Neutrophil (primary cell): ENCODE measurements at regions not wholly inside any gene's neighbourhood (a gene's known extent, or its start where the extent isn't known, plus 50 kb on each side); places are given as distances from the start of the nearest gene placed in this dataset.

Experiments used
- H3K27ac ChIP-seq: fragments of 200-600 bp; sonication (generic); 2 replicates; pipeline ENCODE4 v1.5.1; 2016; ENCODE audit warnings: mild to moderate bottlenecking, moderate library complexity
- H3K27me3 ChIP-seq: fragments of 200-600 bp; sonication (generic); 2 replicates; pipeline ENCODE4 v1.6.0; 2016; ENCODE audit warnings: mild to moderate bottlenecking
- H3K36me3 ChIP-seq: fragments of 200-600 bp; sonication (generic); 2 replicates; pipeline ENCODE4 v1.5.1; 2017
- H3K4me1 ChIP-seq, 2 experiments: fragments of 200-600 bp in 1 of 2; sonication (generic) in 1 of 2; 1 replicate in 1 of 2; 2 replicates in 1 of 2; pipeline versions ENCODE4 v1.5.1 to v1.6.1; 2013 to 2016; ENCODE audit warnings: low read depth in 1 of 2, low read length in 1 of 2, mild to moderate bottlenecking in 1 of 2, moderate library complexity in 1 of 2; ENCODE audit not compliant: control insufficient read depth in 1 of 2, insufficient read depth in 1 of 2
- H3K4me3 ChIP-seq, 2 experiments: fragments of 200-600 bp in 1 of 2; sonication (generic) in 1 of 2; 1 replicate in 1 of 2; 2 replicates in 1 of 2; pipeline ENCODE4 v1.5.1; 2013 to 2016; ENCODE audit warnings: low read depth in 1 of 2, low read length in 1 of 2, mild to moderate bottlenecking in 1 of 2, moderate library complexity in 1 of 2
- H3K9me3 ChIP-seq: fragments of 200-600 bp; sonication (generic); 2 replicates; pipeline ENCODE4 v1.5.1; 2016
- CTCF ChIP-seq: fragments of 200-600 bp; sonication (generic); IDR thresholded peaks from 2 replicates; pipeline ENCODE4 v1.5.1; 2016; ENCODE audit warnings: antibody characterized with exemption

DNA sequence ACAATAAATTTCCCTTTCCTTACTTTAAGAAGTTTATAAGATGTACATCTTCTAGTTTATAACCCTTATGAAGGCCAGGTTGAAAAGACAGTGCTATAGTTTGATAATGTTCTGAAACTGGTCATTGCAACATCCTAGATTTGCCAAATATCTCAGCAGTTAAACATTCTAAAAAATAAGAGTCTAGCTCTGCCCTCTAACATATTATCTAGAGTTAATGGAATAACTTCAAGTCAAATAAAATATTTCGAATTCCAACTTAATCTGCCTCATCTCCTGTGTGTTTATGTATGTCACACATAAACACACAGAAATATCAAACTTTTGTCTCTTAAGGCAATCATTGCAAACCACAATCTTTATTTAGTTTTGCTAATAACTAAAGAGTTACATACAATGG lies 796.6 kb downstream of the TLE1 start:
- TF ChIP-seq CTCF = no peak
- H3K4me1 ChIP-seq = no peaks in the 10 kb centered on the region
- no peak overlapping the region for H3K4me3 ChIP-seq
- no peaks in the 10 kb centered on the region for H3K36me3 ChIP-seq
- no peaks in the 10 kb centered on the region for H3K27me3 ChIP-seq
- no peak overlapping the region for H3K27ac ChIP-seq
- H3K9me3 ChIP-seq = no peaks in the 10 kb centered on the region

DNA sequence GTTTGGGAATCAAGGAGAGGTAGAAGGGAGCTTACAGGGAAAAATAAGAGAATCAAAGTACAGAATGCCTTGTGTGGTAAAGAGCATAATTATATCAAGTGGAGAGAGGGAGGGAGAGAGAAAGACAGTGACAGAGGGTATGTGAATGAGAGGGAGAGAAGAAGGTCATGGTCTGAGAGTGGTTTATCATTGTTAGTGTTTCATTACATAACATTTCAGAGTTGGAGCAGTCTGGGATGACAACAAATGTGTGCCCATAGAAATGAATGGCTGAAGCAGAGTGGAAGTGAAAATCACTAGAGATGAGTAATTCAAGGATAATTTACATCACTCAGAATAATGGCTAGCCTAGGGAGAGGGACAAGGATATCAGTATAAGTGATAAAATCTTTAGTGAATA lies 799.2 kb downstream of the TLE1 start:
- H3K27me3 ChIP-seq = no peaks in the 10 kb centered on the region
- H3K4me3 ChIP-seq = no peak overlapping the region
- TF ChIP-seq CTCF = no peak
- H3K36me3 ChIP-seq = no peaks in the 10 kb centered on the region
- H3K9me3 ChIP-seq = no peaks in the 10 kb centered on the region
- no peak overlapping the region for H3K27ac ChIP-seq
- H3K4me1 ChIP-seq = no peaks in the 10 kb centered on the region

DNA sequence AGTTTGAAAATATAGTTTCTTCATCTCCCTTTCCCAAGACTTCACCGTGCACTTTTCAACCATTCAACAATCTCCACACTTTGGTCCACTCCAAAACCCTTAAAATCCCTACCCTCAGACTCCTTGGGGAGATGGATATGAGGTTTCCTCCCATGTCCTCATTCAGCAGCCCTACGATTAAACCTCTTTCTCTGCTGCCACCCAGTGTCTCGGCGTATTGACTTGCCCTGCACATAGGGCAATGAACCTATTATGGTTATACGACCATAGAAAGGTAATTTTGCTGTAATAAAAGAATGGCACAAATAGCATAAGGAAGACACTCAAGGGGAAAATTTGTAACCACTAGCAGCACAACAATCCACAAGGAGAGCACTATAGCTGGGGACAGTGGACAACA lies 803.5 kb downstream of the TLE1 start:
- Histone ChIP-seq H3K36me3 (no peaks in the 10 kb centered on the region), H3K4me1 (no peaks in the 10 kb centered on the region), H3K27ac (no peak overlapping the region), H3K27me3 (no peaks in the 10 kb centered on the region), H3K4me3 (no peak overlapping the region), H3K9me3 (no peaks in the 10 kb centered on the region)
- no peak for TF ChIP-seq CTCF

DNA sequence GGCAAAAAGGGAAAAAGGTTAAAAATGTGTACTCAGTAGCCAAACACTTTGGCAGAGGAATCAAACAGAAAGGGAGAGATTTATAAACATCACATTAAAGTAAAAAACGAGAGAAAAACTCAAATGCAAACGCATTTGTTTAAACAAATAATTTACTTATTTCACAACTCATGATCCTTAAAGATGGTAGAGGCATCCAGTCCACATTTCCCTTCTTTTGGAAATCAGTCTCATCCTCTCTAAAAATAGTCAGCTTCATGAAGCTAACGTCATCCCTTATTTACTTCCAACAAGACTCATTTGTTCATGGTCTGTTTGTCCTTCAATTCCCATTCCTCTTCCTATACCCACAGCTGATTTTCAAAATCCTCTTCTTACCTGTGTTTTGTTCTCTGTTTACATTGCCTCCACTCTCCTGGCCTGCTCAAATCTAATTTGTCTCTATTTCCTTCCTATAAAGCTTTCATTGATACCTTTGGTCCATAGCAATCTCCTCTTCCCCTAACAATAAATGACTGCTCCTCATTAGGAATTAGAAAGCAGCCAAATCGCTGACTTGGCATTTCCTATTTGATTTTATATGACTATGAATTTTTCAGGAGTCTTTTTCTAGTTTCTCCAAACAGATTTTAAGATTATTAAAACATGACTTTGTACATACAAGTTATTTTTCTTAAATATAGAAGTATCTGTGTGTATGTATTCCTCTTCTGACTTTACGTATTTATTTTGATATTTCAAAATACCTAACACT lies 805.3 kb downstream of the TLE1 start:
- Histone ChIP-seq H3K4me3 (no peak overlapping the region), H3K9me3 (no peaks in the 10 kb centered on the region), H3K27me3 (no peaks in the 10 kb centered on the region), H3K36me3 (no peaks in the 10 kb centered on the region), H3K27ac (no peak overlapping the region), H3K4me1 (no peaks in the 10 kb centered on the region)
- TF ChIP-seq CTCF = no peak

DNA sequence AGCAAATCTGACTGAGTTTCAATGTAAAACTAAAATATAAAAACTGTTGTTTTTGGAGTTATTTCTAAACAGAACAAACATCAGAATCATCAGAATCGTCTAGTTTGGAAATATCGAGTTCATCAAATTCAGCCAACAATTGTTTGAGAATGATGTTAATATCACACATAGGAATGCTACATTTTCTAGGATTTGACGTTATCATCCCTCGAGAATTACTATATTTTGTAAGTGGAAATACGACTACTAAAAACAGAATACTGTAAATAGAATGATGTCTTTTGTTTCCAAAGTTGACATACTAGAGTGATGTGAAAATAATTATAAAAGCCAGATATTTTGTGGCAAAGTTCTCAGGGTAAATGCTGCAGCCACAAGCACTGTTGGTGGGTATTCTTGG lies 805.9 kb downstream of the TLE1 start:
- Histone ChIP-seq H3K36me3 (no peaks in the 10 kb centered on the region), H3K27me3 (no peaks in the 10 kb centered on the region), H3K4me1 (no peaks in the 10 kb centered on the region), H3K4me3 (no peak overlapping the region), H3K27ac (no peak overlapping the region), H3K9me3 (no peaks in the 10 kb centered on the region)
- TF ChIP-seq CTCF = no peak
